Brain microvascular endothelial cell (primary cell): ENCODE measurements at regions not wholly inside any gene's neighbourhood (a gene's known extent, or its start where the extent isn't known, plus 50 kb on each side); places are given as distances from the start of the nearest gene placed in this dataset.
A peak's percentile ranks its signal among the peaks of the same experiment; 100 is the strongest.

Experiments used
- DNase-seq: peaks from one replicate; pipeline ENCODE4 v3.0.0-alpha.2; 2020
- H3K27ac ChIP-seq: fragments of 250-450 bp; sonication (Bioruptor Pico); 2 replicates; pipeline ENCODE4 v1.5.1; 2020; ENCODE audit warnings: mild to moderate bottlenecking, moderate library complexity
- H3K27me3 ChIP-seq: fragments of 250-450 bp; sonication (Bioruptor Pico); replicated peaks from 2 replicates; pipeline ENCODE4 v1.5.1; 2020; ENCODE audit warnings: mild to moderate bottlenecking
- H3K36me3 ChIP-seq: fragments of 250-450 bp; sonication (Bioruptor Pico); replicated peaks from 2 replicates; pipeline ENCODE4 v1.5.1; 2020; ENCODE audit warnings: mild to moderate bottlenecking
- H3K4me3 ChIP-seq: 2 replicates; pipeline ENCODE4 v1.5.1; 2011; ENCODE audit warnings: low read depth, mild to moderate bottlenecking, control low read depth, low read length, moderate library complexity
- in situ Hi-C: cut with HindIII; loops from 2 replicates; pipeline ENCODE4 v1.10.0; 2017; ENCODE audit warnings: low sequenced_read_pairs, low pct_ligation_motif_present
- TF ChIP-seq, protein P1 (sequence below): IDR thresholded peaks from 2 replicates; pipeline ENCODE4 v1.5.1; 2011; ENCODE audit warnings: low read depth, mild to moderate bottlenecking, moderate library complexity, low read length, control low read depth, inconsistent platforms; ENCODE audit errors: missing control alignments

DNA sequence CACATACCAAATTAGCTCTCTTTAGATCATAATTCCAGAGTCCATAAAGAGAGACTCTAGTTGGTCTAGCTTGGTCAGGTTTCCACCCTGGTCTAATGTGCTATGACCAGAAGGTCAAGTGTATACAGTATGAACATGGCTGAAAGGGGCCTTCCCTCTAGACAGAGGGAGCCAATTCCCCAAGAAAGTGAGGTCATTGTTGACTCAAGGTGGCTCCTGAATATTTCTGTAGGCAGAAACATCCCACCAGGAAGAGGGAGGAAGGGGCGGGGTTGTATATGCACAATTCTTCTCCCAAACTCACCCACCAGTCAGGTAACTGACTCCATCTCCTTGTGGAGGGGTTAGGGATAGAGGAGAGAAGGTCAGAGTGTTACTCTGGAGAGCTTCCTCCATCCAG, 281.8 kb upstream of the PLET1 start:
- H3K27me3 ChIP-seq = no peaks in the 10 kb centered on the region
- DNase-seq = no peak
- H3K27ac ChIP-seq = no peak overlapping the region
- H3K36me3 ChIP-seq = no peaks in the 10 kb centered on the region
- H3K4me3 ChIP-seq = no peak overlapping the region
- TF ChIP-seq, protein P1, sequence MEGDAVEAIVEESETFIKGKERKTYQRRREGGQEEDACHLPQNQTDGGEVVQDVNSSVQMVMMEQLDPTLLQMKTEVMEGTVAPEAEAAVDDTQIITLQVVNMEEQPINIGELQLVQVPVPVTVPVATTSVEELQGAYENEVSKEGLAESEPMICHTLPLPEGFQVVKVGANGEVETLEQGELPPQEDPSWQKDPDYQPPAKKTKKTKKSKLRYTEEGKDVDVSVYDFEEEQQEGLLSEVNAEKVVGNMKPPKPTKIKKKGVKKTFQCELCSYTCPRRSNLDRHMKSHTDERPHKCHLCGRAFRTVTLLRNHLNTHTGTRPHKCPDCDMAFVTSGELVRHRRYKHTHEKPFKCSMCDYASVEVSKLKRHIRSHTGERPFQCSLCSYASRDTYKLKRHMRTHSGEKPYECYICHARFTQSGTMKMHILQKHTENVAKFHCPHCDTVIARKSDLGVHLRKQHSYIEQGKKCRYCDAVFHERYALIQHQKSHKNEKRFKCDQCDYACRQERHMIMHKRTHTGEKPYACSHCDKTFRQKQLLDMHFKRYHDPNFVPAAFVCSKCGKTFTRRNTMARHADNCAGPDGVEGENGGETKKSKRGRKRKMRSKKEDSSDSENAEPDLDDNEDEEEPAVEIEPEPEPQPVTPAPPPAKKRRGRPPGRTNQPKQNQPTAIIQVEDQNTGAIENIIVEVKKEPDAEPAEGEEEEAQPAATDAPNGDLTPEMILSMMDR = no peak
- in situ Hi-C loops = no loop called here

DNA sequence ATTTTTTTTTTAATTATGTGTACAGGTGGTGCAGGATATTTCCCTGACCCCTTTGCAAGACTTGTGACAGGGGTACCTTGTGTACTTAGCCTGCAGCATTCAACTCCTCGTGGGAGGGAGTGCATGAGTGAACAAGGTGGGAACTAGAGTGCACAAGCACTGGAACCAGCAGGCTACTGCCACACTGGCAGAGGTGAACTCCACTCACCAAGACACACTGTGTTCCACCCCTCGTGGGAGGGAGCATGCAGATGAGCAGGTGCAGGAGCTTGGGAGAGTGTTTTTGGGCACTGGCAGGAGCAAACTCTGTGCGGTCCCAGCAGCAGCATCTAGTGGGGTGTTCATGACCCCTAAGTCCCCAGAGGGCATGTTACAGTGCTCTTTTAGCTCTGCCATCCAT, 282.7 kb upstream of the PLET1 start:
- DNase-seq = no peak
- in situ Hi-C loops = no loop called here
- TF ChIP-seq, protein P1 = no peak
- Histone ChIP-seq H3K36me3 (no peaks in the 10 kb centered on the region), H3K27ac (no peak overlapping the region), H3K27me3 (no peaks in the 10 kb centered on the region), H3K4me3 (no peak overlapping the region)

DNA sequence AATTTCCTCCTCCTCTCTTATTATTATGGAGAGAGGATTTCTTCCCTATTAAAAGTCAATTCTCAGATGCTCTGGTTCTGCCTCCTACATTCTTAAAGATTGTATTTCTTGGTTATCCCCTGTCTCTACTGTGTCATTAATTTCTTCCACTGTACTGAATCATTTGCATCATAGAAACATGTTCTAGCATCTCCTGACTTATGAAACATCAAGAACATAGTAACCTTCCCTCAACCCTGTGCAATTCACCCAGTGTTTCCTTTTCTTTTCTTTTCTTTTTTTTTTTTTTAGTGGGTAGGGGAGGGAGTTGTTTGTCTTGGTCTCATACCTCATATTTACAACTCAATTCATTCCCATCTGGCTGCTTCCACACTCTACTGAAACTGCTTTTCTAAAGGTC, 288.0 kb upstream of the PLET1 start:
- Histone ChIP-seq H3K36me3 (no peaks in the 10 kb centered on the region), H3K27me3 (no peaks in the 10 kb centered on the region), H3K27ac (no peak overlapping the region), H3K4me3 (no peak overlapping the region)
- in situ Hi-C loops = no loop called here
- TF ChIP-seq, protein P1 = no peak
- DNase-seq = no peak

DNA sequence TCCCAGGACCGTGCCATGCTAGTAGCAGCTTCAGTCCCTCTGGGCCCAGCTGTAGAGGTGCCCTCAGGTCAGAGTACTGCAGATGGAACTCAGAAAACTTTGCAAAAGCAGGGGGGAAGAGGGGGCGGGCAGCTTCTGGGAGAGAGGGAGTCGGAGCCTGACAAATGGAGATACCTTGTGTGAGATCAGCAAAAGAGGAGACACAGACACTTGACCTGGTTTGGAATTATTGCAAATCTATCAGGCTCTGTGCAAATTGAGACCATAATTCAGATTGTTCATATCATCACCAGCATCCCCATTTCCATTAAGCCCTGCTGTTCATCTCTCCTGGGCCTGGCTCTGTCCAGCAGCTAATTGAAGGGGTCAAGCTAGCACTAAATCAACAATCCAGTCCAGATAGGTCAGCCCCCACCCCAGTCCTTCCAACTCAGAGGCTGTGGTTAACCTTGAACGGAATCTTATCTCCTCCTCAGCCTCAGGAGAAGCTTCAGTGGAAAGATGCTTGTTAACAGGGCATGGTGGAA, 292.6 kb upstream of the PLET1 start:
- Histone ChIP-seq H3K27me3 (no peaks in the 10 kb centered on the region), H3K36me3 (no peaks in the 10 kb centered on the region), H3K27ac (no peak overlapping the region), H3K4me3 (no peak overlapping the region)
- in situ Hi-C loops = no loop called here
- no peak for DNase-seq
- TF ChIP-seq, protein P1 = no peak

DNA sequence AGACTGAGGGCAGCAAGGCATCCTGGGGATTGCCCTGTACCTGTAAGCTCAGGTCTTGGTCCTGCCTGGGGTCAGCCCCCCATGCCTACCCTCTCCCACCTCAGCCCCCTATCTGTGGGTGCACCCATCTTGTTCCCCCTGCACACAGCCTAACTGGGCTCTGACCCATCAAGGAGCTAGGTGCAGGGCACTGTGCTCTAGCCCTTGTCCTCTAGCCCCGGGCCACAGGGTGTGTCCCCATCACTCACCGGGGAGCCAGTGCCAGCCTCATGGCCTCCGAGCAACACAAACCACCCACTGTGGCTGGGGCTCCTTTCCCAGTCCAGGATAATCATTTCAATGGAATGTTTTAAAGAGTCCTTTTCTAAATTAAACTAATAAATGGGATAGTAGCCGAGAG, 293.9 kb upstream of the PLET1 start:
- in situ Hi-C loops = no loop called here
- Histone ChIP-seq H3K27me3 (no peaks in the 10 kb centered on the region), H3K27ac (no peak overlapping the region), H3K36me3 (no peaks in the 10 kb centered on the region), H3K4me3 (no peak overlapping the region)
- no peak for DNase-seq
- TF ChIP-seq, protein P1 = no peak

DNA sequence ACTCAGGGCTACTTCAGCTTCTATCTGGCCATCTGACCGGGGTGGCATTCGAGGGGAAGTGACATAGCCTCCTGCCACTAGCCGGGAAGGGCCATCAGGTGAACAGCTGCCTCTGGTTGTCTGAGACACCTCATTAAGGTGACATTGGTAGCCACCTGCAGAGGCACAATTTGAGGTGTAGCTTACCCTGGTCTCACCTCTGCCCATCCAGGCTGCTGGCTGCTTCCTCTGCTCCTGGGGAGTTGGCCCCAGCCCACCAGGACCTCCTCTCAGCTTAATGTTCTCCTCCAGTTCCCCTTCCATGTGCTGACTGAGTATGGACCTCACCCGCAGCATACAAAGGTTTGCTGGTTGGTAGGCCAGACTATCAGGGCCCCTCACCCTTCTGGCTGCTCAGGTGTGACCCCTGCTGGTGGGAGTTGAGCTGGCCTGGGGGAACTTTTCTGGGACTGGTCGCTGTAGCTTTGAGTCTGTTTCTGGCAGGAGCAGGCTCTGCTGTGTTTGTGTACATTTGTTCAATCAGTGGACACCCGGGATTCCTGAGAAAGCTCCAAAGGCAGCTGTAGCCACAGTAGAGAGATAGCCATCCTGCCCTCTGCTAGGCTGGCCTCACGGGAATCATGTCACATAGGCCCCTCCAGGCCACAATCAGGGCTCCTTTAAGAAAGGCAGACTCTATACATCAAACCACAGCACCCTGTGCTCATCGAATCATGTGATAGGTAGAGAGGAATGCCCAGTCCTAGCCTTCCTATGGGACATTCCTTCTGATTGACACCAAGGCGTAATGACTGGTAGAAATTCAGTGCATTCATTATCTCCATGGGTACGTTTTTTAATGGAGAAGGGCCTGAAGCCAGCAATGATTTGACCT, 295.1 kb upstream of the PLET1 start:
- H3K4me3 ChIP-seq = no peak overlapping the region
- no peaks in the 10 kb centered on the region for H3K36me3 ChIP-seq
- TF ChIP-seq, protein P1 = peak; percentile 89
- no peaks in the 10 kb centered on the region for H3K27me3 ChIP-seq
- in situ Hi-C loops = no loop called here
- no peak overlapping the region for H3K27ac ChIP-seq
- peak; percentile 16 for DNase-seq
